ENCODE measurements at regions not wholly inside any gene's neighbourhood (a gene's known extent, or its start where the extent isn't known, plus 50 kb on each side); places are given as distances from the start of the nearest gene placed in this dataset.

GRCh38 chr11:81337756-81338155 is 1395.9 kb downstream of the FAM181B start:
- no CpG with 5 or more reads among the region's 3 CpGs for WGBS, 2 experiments (ENCODE audit: extremely low coverage in 2 of 2, insufficient read length in 1 of 2)
- Histone ChIP-seq H3K56ac (ENCODE audit: extremely low read depth, insufficient read depth, low read length) (no peak overlapping the region), H2BK15ac (ENCODE audit: low read depth, low read length) (no peak overlapping the region), H3K4ac (ENCODE audit: low read depth, low read length) (no peak overlapping the region), H4K8ac (ENCODE audit: low read depth in 2 of 2, low read length in 2 of 2) (no peak overlapping the region), H3K79me1 (ENCODE audit: low read depth in 1 of 2, low read length in 2 of 2) (no peaks in the 10 kb centered on the region), H3K9me1 (ENCODE audit: insufficient read depth, low read length) (no peaks in the 10 kb centered on the region), H2BK20ac (ENCODE audit: low read depth, low read length) (no peak overlapping the region), H3K27ac (ENCODE audit: insufficient read depth, low read length) (no peak overlapping the region), H3K9me3 (ENCODE audit: control insufficient read depth, insufficient read depth, low read length) (no peaks in the 10 kb centered on the region), H3K4me1 (ENCODE audit: control insufficient read depth, insufficient read depth, low read length) (no peaks in the 10 kb centered on the region), H3K14ac (replicated peaks; ENCODE audit: low read depth, low read length) (no peak overlapping the region), H2AK5ac (ENCODE audit: low read depth, low read length) (no peak overlapping the region), H3K4me2 (ENCODE audit: low read depth, low read length) (no peak overlapping the region), H3K18ac (ENCODE audit: low read depth, low read length) (no peak overlapping the region), H4K5ac (ENCODE audit: low read depth, low read length) (no peak overlapping the region), H4K20me1 (ENCODE audit: insufficient read depth, low read length) (no peaks in the 10 kb centered on the region), H4K91ac (ENCODE audit: insufficient read depth, low read depth, low read length) (no peak overlapping the region), H3K27me3 (ENCODE audit: control insufficient read depth, insufficient read depth, low read length) (no peaks in the 10 kb centered on the region), H2BK120ac (ENCODE audit: low read depth, low read length) (no peak overlapping the region), H3K4me3 (ENCODE audit: insufficient read depth, low read depth, low read length) (no peak overlapping the region), H3K36me3 (ENCODE audit: control insufficient read depth, insufficient read depth, low read length) (no peaks in the 10 kb centered on the region), H2BK5ac (ENCODE audit: low read depth, low read length, poor library complexity, severe bottlenecking) (no peak overlapping the region), H2AFZ (replicated peaks; ENCODE audit: low read length, poor library complexity) (no peak overlapping the region), H3K23ac (ENCODE audit: low read depth, low read length) (no peak overlapping the region), H3K9ac (ENCODE audit: low read depth, low read length) (no peak overlapping the region), H2AK9ac (replicated peaks; ENCODE audit: low read depth, low read length, poor library complexity) (no peak overlapping the region)
- no TSS peak for BruUV-seq (replicated peaks)
- POLR2A ChIA-PET (ENCODE audit: unreplicated experiment), result no interaction called here
- ATAC-seq (ENCODE audit: low read depth) (no peak), DNase-seq (no peak)
- CTCF ChIA-PET, result no interaction called here
- dilution Hi-C loops (cut with HindIII; ENCODE audit: low sequenced_read_pairs, unreplicated experiment), result no loop called here
- no peak for TF ChIP-seq CHD1 (IDR thresholded peaks at IDR 0.05; ENCODE audit: low read depth, low read length)
- in situ Hi-C loops (cut with MboI; ENCODE audit: low sequenced_read_pairs), result no loop called here
- intact Hi-C loops (cut with micrococcal nuclease), result no loop called here
